ENCODE measurements at regions not wholly inside any gene's neighbourhood (a gene's known extent, or its start where the extent isn't known, plus 50 kb on each side); places are given as distances from the start of the nearest gene placed in this dataset.

GRCh38 chr2:79271456-79271855 lies 111.9 kb upstream of the REG3A start:
- H3K36me3 ChIP-seq (ENCODE audit: insufficient read depth, low read length) = no peaks in the 10 kb centered on the region
- H3K9me3 ChIP-seq (ENCODE audit: low read length) = no peaks in the 10 kb centered on the region
- no peak overlapping the region for H3K9ac ChIP-seq (ENCODE audit: low read length)
- no peak overlapping the region for H3K4me3 ChIP-seq (ENCODE audit: low read length)
- H2AFZ ChIP-seq (ENCODE audit: low read depth, low read length) = no peak overlapping the region
- H3K79me2 ChIP-seq (replicated peaks; ENCODE audit: insufficient read depth, low read length) = no peaks in the 10 kb centered on the region
- H3K4me2 ChIP-seq (ENCODE audit: low read length) = no peak overlapping the region
- H3K27ac ChIP-seq (ENCODE audit: low read length) = no peak overlapping the region
- H3K9me2 ChIP-seq (ENCODE audit: insufficient read depth, low read length) = no peaks in the 10 kb centered on the region
- TF ChIP-seq POLR2AphosphoS5 (IDR thresholded peaks at IDR 0.05) (no peak), MXI1 (conservative IDR thresholded peaks at IDR 0.05; ENCODE audit: poor library complexity, severe bottlenecking) (no peak), RAD21 (conservative IDR thresholded peaks at IDR 0.05) (no peak), EP300 (conservative IDR thresholded peaks at IDR 0.05; ENCODE audit: poor library complexity, severe bottlenecking) (no peak), EZH2 (IDR thresholded peaks at IDR 0.05; ENCODE audit: borderline replicate concordance, insufficient read depth, low read length, poor library complexity, severe bottlenecking) (no peak), TAF1 (IDR thresholded peaks at IDR 0.05; ENCODE audit: low read depth) (no peak), SMC3 (conservative IDR thresholded peaks at IDR 0.05; ENCODE audit: poor library complexity) (no peak)
- TF ChIP-seq, protein P1, sequence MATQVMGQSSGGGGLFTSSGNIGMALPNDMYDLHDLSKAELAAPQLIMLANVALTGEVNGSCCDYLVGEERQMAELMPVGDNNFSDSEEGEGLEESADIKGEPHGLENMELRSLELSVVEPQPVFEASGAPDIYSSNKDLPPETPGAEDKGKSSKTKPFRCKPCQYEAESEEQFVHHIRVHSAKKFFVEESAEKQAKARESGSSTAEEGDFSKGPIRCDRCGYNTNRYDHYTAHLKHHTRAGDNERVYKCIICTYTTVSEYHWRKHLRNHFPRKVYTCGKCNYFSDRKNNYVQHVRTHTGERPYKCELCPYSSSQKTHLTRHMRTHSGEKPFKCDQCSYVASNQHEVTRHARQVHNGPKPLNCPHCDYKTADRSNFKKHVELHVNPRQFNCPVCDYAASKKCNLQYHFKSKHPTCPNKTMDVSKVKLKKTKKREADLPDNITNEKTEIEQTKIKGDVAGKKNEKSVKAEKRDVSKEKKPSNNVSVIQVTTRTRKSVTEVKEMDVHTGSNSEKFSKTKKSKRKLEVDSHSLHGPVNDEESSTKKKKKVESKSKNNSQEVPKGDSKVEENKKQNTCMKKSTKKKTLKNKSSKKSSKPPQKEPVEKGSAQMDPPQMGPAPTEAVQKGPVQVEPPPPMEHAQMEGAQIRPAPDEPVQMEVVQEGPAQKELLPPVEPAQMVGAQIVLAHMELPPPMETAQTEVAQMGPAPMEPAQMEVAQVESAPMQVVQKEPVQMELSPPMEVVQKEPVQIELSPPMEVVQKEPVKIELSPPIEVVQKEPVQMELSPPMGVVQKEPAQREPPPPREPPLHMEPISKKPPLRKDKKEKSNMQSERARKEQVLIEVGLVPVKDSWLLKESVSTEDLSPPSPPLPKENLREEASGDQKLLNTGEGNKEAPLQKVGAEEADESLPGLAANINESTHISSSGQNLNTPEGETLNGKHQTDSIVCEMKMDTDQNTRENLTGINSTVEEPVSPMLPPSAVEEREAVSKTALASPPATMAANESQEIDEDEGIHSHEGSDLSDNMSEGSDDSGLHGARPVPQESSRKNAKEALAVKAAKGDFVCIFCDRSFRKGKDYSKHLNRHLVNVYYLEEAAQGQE (IDR thresholded peaks at IDR 0.05; ENCODE audit: borderline replicate concordance) = no peak
- TF ChIP-seq, protein P2, sequence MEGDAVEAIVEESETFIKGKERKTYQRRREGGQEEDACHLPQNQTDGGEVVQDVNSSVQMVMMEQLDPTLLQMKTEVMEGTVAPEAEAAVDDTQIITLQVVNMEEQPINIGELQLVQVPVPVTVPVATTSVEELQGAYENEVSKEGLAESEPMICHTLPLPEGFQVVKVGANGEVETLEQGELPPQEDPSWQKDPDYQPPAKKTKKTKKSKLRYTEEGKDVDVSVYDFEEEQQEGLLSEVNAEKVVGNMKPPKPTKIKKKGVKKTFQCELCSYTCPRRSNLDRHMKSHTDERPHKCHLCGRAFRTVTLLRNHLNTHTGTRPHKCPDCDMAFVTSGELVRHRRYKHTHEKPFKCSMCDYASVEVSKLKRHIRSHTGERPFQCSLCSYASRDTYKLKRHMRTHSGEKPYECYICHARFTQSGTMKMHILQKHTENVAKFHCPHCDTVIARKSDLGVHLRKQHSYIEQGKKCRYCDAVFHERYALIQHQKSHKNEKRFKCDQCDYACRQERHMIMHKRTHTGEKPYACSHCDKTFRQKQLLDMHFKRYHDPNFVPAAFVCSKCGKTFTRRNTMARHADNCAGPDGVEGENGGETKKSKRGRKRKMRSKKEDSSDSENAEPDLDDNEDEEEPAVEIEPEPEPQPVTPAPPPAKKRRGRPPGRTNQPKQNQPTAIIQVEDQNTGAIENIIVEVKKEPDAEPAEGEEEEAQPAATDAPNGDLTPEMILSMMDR (IDR thresholded peaks at IDR 0.05; ENCODE audit: poor library complexity, severe bottlenecking) = no peak
- H3F3A ChIP-seq (ENCODE audit: insufficient read depth, low read length, poor library complexity, severe bottlenecking) = no peaks in the 10 kb centered on the region
- no peaks in the 10 kb centered on the region for H3K27me3 ChIP-seq (ENCODE audit: insufficient read depth, low read depth, low read length)
- no peaks in the 10 kb centered on the region for H4K20me1 ChIP-seq (ENCODE audit: insufficient read depth)

- Histone ChIP-seq H3K9me3 (ENCODE audit: low read length) (no peaks in the 10 kb centered on the region), H3K27me3 (ENCODE audit: insufficient read depth, low read depth, low read length) (no peaks in the 10 kb centered on the region), H3F3A (ENCODE audit: insufficient read depth, low read length, poor library complexity, severe bottlenecking) (no peaks in the 10 kb centered on the region), H2AFZ (ENCODE audit: low read depth, low read length) (no peak overlapping the region), H3K4me3 (ENCODE audit: low read length) (no peak overlapping the region), H3K4me2 (ENCODE audit: low read length) (no peak overlapping the region), H3K9ac (ENCODE audit: low read length) (no peak overlapping the region), H3K27ac (ENCODE audit: low read length) (no peak overlapping the region), H3K79me2 (replicated peaks; ENCODE audit: insufficient read depth, low read length) (no peaks in the 10 kb centered on the region), H3K9me2 (ENCODE audit: insufficient read depth, low read length) (no peaks in the 10 kb centered on the region), H3K36me3 (ENCODE audit: insufficient read depth, low read length) (no peaks in the 10 kb centered on the region), H4K20me1 (ENCODE audit: insufficient read depth) (no peaks in the 10 kb centered on the region)
- TF ChIP-seq, protein P2 (IDR thresholded peaks at IDR 0.05; ENCODE audit: poor library complexity, severe bottlenecking) = no peak
- TF ChIP-seq EZH2 (IDR thresholded peaks at IDR 0.05; ENCODE audit: borderline replicate concordance, insufficient read depth, low read length, poor library complexity, severe bottlenecking) = no peak
- TF ChIP-seq TAF1 (IDR thresholded peaks at IDR 0.05; ENCODE audit: low read depth) = no peak
- TF ChIP-seq POLR2AphosphoS5 (IDR thresholded peaks at IDR 0.05) = no peak
- TF ChIP-seq RAD21 (conservative IDR thresholded peaks at IDR 0.05) = no peak
- TF ChIP-seq MXI1 (conservative IDR thresholded peaks at IDR 0.05; ENCODE audit: poor library complexity, severe bottlenecking) = no peak
- no peak for TF ChIP-seq EP300 (conservative IDR thresholded peaks at IDR 0.05; ENCODE audit: poor library complexity, severe bottlenecking)
- TF ChIP-seq SMC3 (conservative IDR thresholded peaks at IDR 0.05; ENCODE audit: poor library complexity) = no peak
- TF ChIP-seq, protein P1 (IDR thresholded peaks at IDR 0.05; ENCODE audit: borderline replicate concordance) = no peak
These were observed 101.3 kb upstream of the REG3A start for GRCh38 chr2:79260848-79261247.

Measured in neural cell (in vitro differentiated cells).